Left ventricle myocardium inferior (tissue), 1 donor: ENCODE measurements at regions not wholly inside any gene's neighbourhood (a gene's known extent, or its start where the extent isn't known, plus 50 kb on each side); places are given as distances from the start of the nearest gene placed in this dataset.

Experiments
- DNase-seq: peaks from one replicate; pipeline ENCODE4 v3.0.0-alpha.2; 2020
- H3K27ac ChIP-seq: fragments of 200-600 bp; replicated peaks from 2 replicates; pipeline ENCODE4 v1.8.0; 2021
- H3K27me3 ChIP-seq: fragments of 200-600 bp; 2 replicates; pipeline ENCODE4 v1.8.0; 2021; ENCODE audit warnings: low read depth
- H3K36me3 ChIP-seq: fragments of 200-600 bp; 2 replicates; pipeline ENCODE4 v1.8.0; 2021
- H3K4me1 ChIP-seq: fragments of 200-600 bp; 2 replicates; pipeline ENCODE4 v1.8.0; 2021
- H3K4me3 ChIP-seq: fragments of 200-600 bp; 2 replicates; pipeline ENCODE4 v1.8.0; 2021; ENCODE audit warnings: mild to moderate bottlenecking, moderate library complexity
- H3K9me3 ChIP-seq: fragments of 200-600 bp; replicated peaks from 2 replicates; pipeline ENCODE4 v1.8.0; 2021
- CTCF ChIP-seq: fragments of 200-600 bp; IDR thresholded peaks from 2 replicates; pipeline ENCODE4 v1.8.0; 2021; ENCODE audit warnings: antibody characterized with exemption, mild to moderate bottlenecking, borderline replicate concordance
- intact Hi-C: fragments of 100-400 bp; cut with micrococcal nuclease; formaldehyde crosslinking; loops from one replicate; pipeline ENCODE4 v1.11.0; 2022
- donor health status: DM: no; HTN: yes; CAD: no; lungs with severe emphysema.

- H3K27ac ChIP-seq = no peak overlapping the region
- H3K4me1 ChIP-seq = peaks cover 5% of the 10 kb centered on the region
- no peak for TF ChIP-seq CTCF
- no peak overlapping the region for H3K4me3 ChIP-seq
- DNase-seq = no peak
- no peaks in the 10 kb centered on the region for H3K27me3 ChIP-seq
- intact Hi-C loops = no loop called here
- no peaks in the 10 kb centered on the region for H3K36me3 ChIP-seq
- peaks cover 15% of the 10 kb centered on the region for H3K9me3 ChIP-seq
These were observed 906.7 kb upstream of the CELF2 start for GRCh38 chr10:10110844-10111490.

GRCh38 chr10:10118131-10118530 lies 899.5 kb upstream of the CELF2 start:
- H3K4me1 ChIP-seq = peaks cover 9% of the 10 kb centered on the region
- no peak overlapping the region for H3K27ac ChIP-seq
- TF ChIP-seq CTCF = no peak
- H3K4me3 ChIP-seq = no peak overlapping the region
- peaks cover 23% of the 10 kb centered on the region for H3K9me3 ChIP-seq
- H3K27me3 ChIP-seq = no peaks in the 10 kb centered on the region
- no peak for DNase-seq
- H3K36me3 ChIP-seq = no peaks in the 10 kb centered on the region
- intact Hi-C loops = no loop called here

- H3K9me3 ChIP-seq = peaks cover 23% of the 10 kb centered on the region
- peaks cover 9% of the 10 kb centered on the region for H3K4me1 ChIP-seq
- intact Hi-C loops = no loop called here
- no peak for DNase-seq
- no peaks in the 10 kb centered on the region for H3K27me3 ChIP-seq
- TF ChIP-seq CTCF = no peak
- no peaks in the 10 kb centered on the region for H3K36me3 ChIP-seq
- H3K27ac ChIP-seq = no peak overlapping the region
- no peak overlapping the region for H3K4me3 ChIP-seq
These were observed 897.0 kb upstream of the CELF2 start for GRCh38 chr10:10120671-10121070.

- H3K36me3 ChIP-seq = no peaks in the 10 kb centered on the region
- no peak overlapping the region for H3K4me3 ChIP-seq
- H3K27me3 ChIP-seq = no peaks in the 10 kb centered on the region
- H3K27ac ChIP-seq = no peak overlapping the region
- H3K4me1 ChIP-seq = peaks cover 4% of the 10 kb centered on the region
- no peak for DNase-seq
- no peak for TF ChIP-seq CTCF
- peaks cover 7% of the 10 kb centered on the region for H3K9me3 ChIP-seq
- intact Hi-C loops = no loop called here
These were observed 892.0 kb upstream of the CELF2 start for GRCh38 chr10:10125676-10126075.

GRCh38 chr10:10126218-10126617 lies 891.5 kb upstream of the CELF2 start:
- no peak for DNase-seq
- H3K4me3 ChIP-seq = no peak overlapping the region
- no peak overlapping the region for H3K27ac ChIP-seq
- no peaks in the 10 kb centered on the region for H3K27me3 ChIP-seq
- no peaks in the 10 kb centered on the region for H3K4me1 ChIP-seq
- intact Hi-C loops = no loop called here
- H3K36me3 ChIP-seq = no peaks in the 10 kb centered on the region
- H3K9me3 ChIP-seq = peaks cover 7% of the 10 kb centered on the region
- TF ChIP-seq CTCF = no peak
